ENCODE measurements at regions not wholly inside any gene's neighbourhood (a gene's known extent, or its start where the extent isn't known, plus 50 kb on each side); places are given as distances from the start of the nearest gene placed in this dataset.

DNA sequence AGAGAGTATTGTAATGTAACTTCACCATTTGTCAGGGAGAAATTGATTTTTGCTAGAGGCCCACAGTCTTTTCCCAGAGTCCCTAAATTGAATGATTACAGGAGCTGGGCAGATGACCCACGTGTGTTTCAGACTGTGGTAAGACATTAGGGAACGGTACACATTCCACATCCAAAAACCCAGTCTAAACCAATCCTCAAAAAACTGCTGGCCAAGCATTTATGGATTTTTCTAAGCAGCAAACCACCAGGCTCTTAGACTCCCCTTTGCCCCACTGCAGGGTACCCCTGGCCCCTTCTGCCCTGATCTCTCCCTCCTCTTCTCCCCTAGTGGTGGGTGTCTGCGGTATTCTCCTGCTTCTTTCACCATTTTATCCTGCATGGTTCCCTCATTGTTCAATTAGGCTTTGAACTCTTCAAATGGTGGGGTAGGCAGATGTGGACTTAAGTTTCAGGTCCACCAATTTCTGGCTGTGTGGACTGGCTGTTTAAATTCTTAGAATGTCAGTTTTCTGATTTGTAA lies 135.5 kb upstream of the SORCS3 start:
- H3K27me3 ChIP-seq = peaks cover 0 to 42% (median 6%) of the 10 kb centered on the region in 7 donors
- TF ChIP-seq, protein P1, sequence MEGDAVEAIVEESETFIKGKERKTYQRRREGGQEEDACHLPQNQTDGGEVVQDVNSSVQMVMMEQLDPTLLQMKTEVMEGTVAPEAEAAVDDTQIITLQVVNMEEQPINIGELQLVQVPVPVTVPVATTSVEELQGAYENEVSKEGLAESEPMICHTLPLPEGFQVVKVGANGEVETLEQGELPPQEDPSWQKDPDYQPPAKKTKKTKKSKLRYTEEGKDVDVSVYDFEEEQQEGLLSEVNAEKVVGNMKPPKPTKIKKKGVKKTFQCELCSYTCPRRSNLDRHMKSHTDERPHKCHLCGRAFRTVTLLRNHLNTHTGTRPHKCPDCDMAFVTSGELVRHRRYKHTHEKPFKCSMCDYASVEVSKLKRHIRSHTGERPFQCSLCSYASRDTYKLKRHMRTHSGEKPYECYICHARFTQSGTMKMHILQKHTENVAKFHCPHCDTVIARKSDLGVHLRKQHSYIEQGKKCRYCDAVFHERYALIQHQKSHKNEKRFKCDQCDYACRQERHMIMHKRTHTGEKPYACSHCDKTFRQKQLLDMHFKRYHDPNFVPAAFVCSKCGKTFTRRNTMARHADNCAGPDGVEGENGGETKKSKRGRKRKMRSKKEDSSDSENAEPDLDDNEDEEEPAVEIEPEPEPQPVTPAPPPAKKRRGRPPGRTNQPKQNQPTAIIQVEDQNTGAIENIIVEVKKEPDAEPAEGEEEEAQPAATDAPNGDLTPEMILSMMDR (IDR thresholded peaks at IDR 0.05) = no peak
- no peaks in the 10 kb centered on the region for H3K4me1 ChIP-seq
- DNase-seq = no peak
- no peak overlapping the region for H3K27ac ChIP-seq
- H3K36me3 ChIP-seq = no peaks in the 10 kb centered on the region
- WGBS, 2 donors = 62 to 69% methylated on average over 3 of the region's 3 CpGs
- no peak for ATAC-seq
- intact Hi-C loops (cut with DNase I) = loop anchor here in 1 of 10 donors (2.0 kb wide), 1 partner anchor 61 kb away; no protein-coding TSS in a partner anchor
- no peaks in the 10 kb centered on the region for H3K9me3 ChIP-seq
- no peak overlapping the region for H3K4me3 ChIP-seq

DNA sequence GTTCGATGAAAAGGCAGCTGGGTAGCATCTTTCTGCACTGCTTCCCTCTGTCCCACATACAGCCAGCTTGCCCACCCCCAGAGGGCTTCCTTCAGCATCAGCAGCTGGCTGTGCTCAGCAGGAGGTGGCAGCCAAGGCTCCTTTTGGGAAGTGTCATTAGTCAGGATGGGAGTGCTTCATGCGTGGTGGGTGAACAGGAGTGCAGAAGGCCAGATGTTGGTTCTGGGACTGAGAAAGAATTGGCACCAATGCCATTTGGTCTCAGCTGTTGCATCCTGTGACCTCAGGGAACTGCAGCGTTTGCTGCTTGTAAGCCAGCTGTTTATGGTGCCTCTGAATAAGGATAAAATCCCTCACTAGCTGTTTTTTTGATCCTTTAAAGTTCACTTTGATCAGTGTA lies 131.1 kb upstream of the SORCS3 start:
- Histone ChIP-seq H3K36me3 (no peaks in the 10 kb centered on the region), H3K4me1 (no peaks in the 10 kb centered on the region), H3K4me3 (no peak overlapping the region), H3K9me3 (no peaks in the 10 kb centered on the region), H3K27me3 (peaks cover 0 to 62% (median 5%) of the 10 kb centered on the region in 7 donors), H3K27ac (no peak overlapping the region)
- no peak for ATAC-seq
- intact Hi-C loops (cut with DNase I) = no loop called here
- WGBS, 2 donors = 60 to 64% methylated on average over 3 of the region's 3 CpGs
- TF ChIP-seq, protein P1 (IDR thresholded peaks at IDR 0.05) = no peak
- no peak for DNase-seq

DNA sequence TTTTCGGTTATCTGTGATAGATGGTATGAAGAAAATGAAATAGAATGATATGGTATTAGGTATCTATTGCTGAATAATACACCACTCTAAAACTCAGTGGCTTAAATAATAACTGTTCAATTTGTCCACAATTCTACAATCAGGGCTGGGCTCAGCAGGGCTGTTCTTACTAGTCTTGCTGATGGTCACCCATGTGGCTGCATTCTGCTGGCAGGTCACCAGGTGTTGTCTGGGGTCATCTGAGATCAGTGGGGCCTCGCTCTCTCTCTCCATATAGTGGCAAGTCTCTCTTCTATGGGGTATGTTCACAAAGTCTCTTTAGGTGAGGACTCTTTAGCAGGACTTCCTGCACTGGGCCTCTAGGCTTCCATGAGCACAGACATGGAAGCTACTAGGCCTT lies 130.4 kb upstream of the SORCS3 start:
- TF ChIP-seq, protein P1 (IDR thresholded peaks at IDR 0.05) = no peak
- Histone ChIP-seq H3K27me3 (peaks cover 0 to 67% (median 5%) of the 10 kb centered on the region in 7 donors), H3K4me1 (no peaks in the 10 kb centered on the region), H3K36me3 (no peaks in the 10 kb centered on the region), H3K4me3 (no peak overlapping the region), H3K27ac (no peak overlapping the region), H3K9me3 (no peaks in the 10 kb centered on the region)
- 70 to 86% methylated on average over 2 of the region's 2 CpGs for WGBS, 2 donors
- DNase-seq (no peak), ATAC-seq (no peak)
- intact Hi-C loops (cut with DNase I) = no loop called here

DNA sequence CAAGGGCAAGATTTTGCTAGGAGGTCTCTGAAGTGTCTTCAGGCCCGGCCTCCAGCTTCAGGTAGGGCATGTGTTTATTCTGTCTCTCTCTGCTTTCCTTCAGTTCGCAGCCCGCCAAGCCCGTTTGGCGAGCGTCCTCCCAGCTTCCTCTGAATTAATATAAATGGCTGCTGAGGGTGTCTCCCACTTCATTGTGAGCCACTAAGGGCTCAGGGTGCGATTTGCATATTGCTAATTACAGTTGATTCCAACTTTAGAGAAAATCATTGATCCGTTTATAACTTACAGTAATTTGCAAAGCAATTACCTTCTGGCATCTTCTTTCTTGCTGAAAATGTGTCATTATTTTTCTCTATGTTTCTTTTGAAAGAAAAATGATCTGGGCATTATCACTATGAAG lies 128.3 kb upstream of the SORCS3 start:
- H3K4me1 ChIP-seq = no peaks in the 10 kb centered on the region
- peaks cover 0 to 51% (median under 1%) of the 10 kb centered on the region in 7 donors for H3K27me3 ChIP-seq
- 56 to 64% methylated on average over 8 of the region's 8 CpGs for WGBS, 2 donors
- H3K27ac ChIP-seq = no peak overlapping the region
- DNase-seq (no peak), ATAC-seq (no peak)
- no peaks in the 10 kb centered on the region for H3K9me3 ChIP-seq
- no peaks in the 10 kb centered on the region for H3K36me3 ChIP-seq
- TF ChIP-seq, protein P1 (IDR thresholded peaks at IDR 0.05) = no peak
- H3K4me3 ChIP-seq = no peak overlapping the region
- intact Hi-C loops (cut with DNase I) = no loop called here
